Activated CD4-positive, alpha-beta T cell treated with anti-CD3 and anti-CD28 coated beads for 36 hours (primary cell): ENCODE measurements at regions not wholly inside any gene's neighbourhood (a gene's known extent, or its start where the extent isn't known, plus 50 kb on each side); places are given as distances from the start of the nearest gene placed in this dataset.
"Not testable (repeated sequence)": the region's sequence is repeated elsewhere in the genome, so short reads cannot be mapped to it uniquely, and the experiment has no call there.

Experiments used
- ATAC-seq: fragments of 200-7000 bp; cut with Tn5 transposase; one replicate; pipeline ENCODE4 v1.10.0; 2021; ENCODE audit warnings: mild to moderate bottlenecking, moderate library complexity
- CTCF ChIA-PET: fragments of 350-600 bp; sonication (Branson Sonifier 250); formaldehyde crosslinking; loops from one replicate; lab custom pipeline; 2021; ENCODE audit warnings: antibody characterized with exemption; lab: Charles Lee
- POLR2A ChIA-PET: fragments of 350-600 bp; sonication (Branson Sonifier 250); formaldehyde crosslinking; loops from one replicate; lab custom pipeline; 2021; ENCODE audit warnings: antibody characterized with exemption, inconsistent platforms; lab: Charles Lee
- DNase-seq: peaks from one replicate; pipeline ENCODE4 v3.0.0-alpha.2; 2020
- H3K27ac Mint-ChIP-seq: one replicate; pipeline ENCODE4 v1.8.0; 2021; ENCODE audit warnings: mixed read lengths
- H3K27me3 Mint-ChIP-seq: one replicate; pipeline ENCODE4 v1.8.0; 2021; ENCODE audit warnings: mixed read lengths
- H3K36me3 Mint-ChIP-seq: one replicate; pipeline ENCODE4 v1.8.0; 2021; ENCODE audit warnings: low read depth, mixed read lengths
- H3K4me1 Mint-ChIP-seq: one replicate; pipeline ENCODE4 v1.8.0; 2021; ENCODE audit warnings: mixed read lengths
- H3K4me3 Mint-ChIP-seq: one replicate; pipeline ENCODE4 v1.8.0; 2021; ENCODE audit warnings: mild to moderate bottlenecking, moderate library complexity, mixed read lengths
- H3K9me3 Mint-ChIP-seq: one replicate; pipeline ENCODE4 v1.8.0; 2021; ENCODE audit warnings: low read depth, mixed read lengths
- intact Hi-C, 2 experiments: fragments of 100-400 bp; cut with DNase I in 1 of 2; cut with micrococcal nuclease in 1 of 2; formaldehyde crosslinking; loops; one replicate each; pipeline versions ENCODE4 v1.14.2 to v1.15.1; 2022 to 2024; cut with DNase I, micrococcal nuclease

DNA sequence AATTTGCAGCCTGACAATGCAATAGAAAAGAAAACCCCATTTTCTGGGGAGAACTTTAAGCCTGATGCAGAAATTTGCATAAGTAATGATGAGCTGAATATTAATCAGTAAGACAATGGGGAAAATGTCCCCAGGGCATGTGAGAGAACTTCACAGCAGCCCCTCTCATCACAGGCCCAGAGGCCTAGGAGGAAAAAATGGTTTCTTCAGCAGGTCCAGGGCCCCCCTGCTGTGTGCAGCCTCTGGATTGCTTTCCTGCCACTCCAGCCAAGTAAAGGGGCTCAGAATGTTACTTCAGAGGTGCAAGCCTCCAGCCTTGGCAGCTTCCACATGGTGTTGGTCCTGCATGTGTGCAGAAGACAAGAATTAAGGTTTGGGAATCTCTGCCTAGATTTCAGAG lies 900.3 kb upstream of the ROBO1 start:
- no peak for DNase-seq
- Mint-ChIP-seq H3K9me3 (peaks cover 9% of the 10 kb centered on the region), H3K27ac (no peak overlapping the region), H3K36me3 (no peaks in the 10 kb centered on the region), H3K4me3 (no peak overlapping the region), H3K4me1 (no peaks in the 10 kb centered on the region), H3K27me3 (no peaks in the 10 kb centered on the region)
- ChIA-PET POLR2A (no interaction called here), CTCF (no interaction called here)
- no peak for ATAC-seq
- intact Hi-C loops: no loop called here

DNA sequence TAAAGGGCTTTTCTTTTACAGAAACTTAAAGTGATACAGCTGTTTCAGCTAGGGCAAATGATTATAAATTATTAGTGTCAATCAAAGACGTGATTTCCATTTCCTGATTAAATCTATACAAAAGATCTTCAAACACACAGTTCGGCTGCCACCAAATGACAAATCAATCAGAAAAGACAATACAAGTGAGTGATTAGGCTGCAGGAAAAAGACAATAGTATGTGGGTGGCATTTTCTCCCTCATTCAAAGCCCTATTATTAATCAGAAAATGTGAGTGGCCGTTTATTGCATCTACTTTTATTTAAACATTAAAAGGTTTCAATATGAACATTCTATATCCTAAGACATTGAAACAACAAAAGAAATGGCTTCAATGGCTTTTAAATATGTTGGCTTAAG lies 895.6 kb upstream of the ROBO1 start:
- intact Hi-C loops: no loop called here
- ATAC-seq (no peak), DNase-seq (no peak)
- H3K9me3 Mint-ChIP-seq: peaks cover 10% of the 10 kb centered on the region
- no peaks in the 10 kb centered on the region for H3K4me1 Mint-ChIP-seq
- CTCF ChIA-PET: no interaction called here
- H3K27me3 Mint-ChIP-seq: no peaks in the 10 kb centered on the region
- POLR2A ChIA-PET: no interaction called here
- H3K27ac Mint-ChIP-seq: no peak overlapping the region
- no peaks in the 10 kb centered on the region for H3K36me3 Mint-ChIP-seq
- no peak overlapping the region for H3K4me3 Mint-ChIP-seq

DNA sequence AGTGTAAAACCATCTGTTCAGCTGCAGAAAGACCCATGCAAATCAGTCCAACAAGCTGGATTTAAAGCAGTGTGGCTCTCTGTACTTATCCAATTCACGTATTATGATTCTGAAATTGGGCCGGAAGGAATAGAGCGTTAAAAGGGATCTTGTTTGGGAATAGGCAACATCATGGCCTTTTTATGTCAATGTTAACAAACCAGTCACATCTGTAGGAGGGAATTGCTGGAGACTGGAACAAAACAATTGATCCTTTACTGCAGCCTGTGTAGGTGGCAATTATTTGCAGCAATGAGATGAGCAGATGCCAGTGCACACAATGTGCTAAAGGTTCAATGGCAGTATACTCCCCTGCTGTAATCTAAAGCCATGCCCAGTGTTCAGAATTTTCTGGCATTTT lies 887.4 kb upstream of the ROBO1 start:
- ATAC-seq (no peak), DNase-seq (no peak)
- H3K4me3 Mint-ChIP-seq: no peak overlapping the region
- POLR2A ChIA-PET: no interaction called here
- intact Hi-C loops: no loop called here
- H3K4me1 Mint-ChIP-seq: no peaks in the 10 kb centered on the region
- CTCF ChIA-PET: no interaction called here
- H3K36me3 Mint-ChIP-seq: no peaks in the 10 kb centered on the region
- peaks cover 19% of the 10 kb centered on the region for H3K9me3 Mint-ChIP-seq
- no peak overlapping the region for H3K27ac Mint-ChIP-seq
- no peaks in the 10 kb centered on the region for H3K27me3 Mint-ChIP-seq

DNA sequence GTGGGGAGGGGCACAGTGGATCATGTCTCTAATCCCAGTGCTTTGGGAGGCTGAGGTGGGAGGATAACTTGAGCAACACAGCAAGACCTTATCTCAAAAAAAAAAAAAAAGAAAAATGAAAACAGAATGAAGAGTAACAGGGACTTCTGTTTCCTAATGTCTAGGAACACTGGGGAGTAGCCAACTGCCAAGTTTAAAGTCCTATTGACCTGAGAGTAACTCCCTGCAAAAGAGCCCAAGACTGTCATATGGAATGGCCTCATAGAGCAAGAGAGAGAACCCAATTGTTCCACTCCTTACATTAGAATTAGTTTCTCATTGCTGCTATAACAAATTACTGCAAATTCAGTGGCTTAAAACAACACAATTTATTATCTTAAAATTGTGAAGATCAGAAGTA lies 881.4 kb upstream of the ROBO1 start:
- peaks cover 9% of the 10 kb centered on the region for H3K9me3 Mint-ChIP-seq
- CTCF ChIA-PET: no interaction called here
- H3K4me3 Mint-ChIP-seq: no peak overlapping the region
- ATAC-seq (no peak), DNase-seq (no peak)
- H3K27ac Mint-ChIP-seq: no peak overlapping the region
- H3K36me3 Mint-ChIP-seq: no peaks in the 10 kb centered on the region
- no peaks in the 10 kb centered on the region for H3K27me3 Mint-ChIP-seq
- no peaks in the 10 kb centered on the region for H3K4me1 Mint-ChIP-seq
- intact Hi-C loops: no loop called here
- POLR2A ChIA-PET: no interaction called here

DNA sequence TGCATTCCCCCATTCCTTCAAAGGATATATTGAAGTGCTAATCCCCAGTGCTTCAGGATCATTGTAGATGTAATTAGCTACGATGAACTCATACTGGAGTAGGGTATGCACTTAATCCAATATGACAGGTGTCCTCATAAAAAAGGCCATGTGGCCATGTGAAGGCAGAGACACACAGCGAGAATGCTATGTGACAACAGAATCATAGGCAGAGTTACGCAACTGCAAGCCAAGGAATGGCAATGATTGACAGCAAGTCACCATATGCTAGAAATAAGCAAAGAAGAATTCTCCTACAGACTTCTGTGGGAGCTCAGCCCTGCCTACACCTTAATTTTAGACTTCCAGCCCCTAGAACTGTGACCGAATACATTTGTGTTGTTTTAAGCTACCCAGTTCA lies 875.6 kb upstream of the ROBO1 start:
- no peaks in the 10 kb centered on the region for H3K27me3 Mint-ChIP-seq
- POLR2A ChIA-PET: no interaction called here
- ATAC-seq (no peak), DNase-seq (no peak)
- H3K4me1 Mint-ChIP-seq: no peaks in the 10 kb centered on the region
- H3K4me3 Mint-ChIP-seq: no peak overlapping the region
- no peaks in the 10 kb centered on the region for H3K36me3 Mint-ChIP-seq
- intact Hi-C loops: no loop called here
- CTCF ChIA-PET: no interaction called here
- H3K9me3 Mint-ChIP-seq: peaks cover 5% of the 10 kb centered on the region
- no peak overlapping the region for H3K27ac Mint-ChIP-seq

DNA sequence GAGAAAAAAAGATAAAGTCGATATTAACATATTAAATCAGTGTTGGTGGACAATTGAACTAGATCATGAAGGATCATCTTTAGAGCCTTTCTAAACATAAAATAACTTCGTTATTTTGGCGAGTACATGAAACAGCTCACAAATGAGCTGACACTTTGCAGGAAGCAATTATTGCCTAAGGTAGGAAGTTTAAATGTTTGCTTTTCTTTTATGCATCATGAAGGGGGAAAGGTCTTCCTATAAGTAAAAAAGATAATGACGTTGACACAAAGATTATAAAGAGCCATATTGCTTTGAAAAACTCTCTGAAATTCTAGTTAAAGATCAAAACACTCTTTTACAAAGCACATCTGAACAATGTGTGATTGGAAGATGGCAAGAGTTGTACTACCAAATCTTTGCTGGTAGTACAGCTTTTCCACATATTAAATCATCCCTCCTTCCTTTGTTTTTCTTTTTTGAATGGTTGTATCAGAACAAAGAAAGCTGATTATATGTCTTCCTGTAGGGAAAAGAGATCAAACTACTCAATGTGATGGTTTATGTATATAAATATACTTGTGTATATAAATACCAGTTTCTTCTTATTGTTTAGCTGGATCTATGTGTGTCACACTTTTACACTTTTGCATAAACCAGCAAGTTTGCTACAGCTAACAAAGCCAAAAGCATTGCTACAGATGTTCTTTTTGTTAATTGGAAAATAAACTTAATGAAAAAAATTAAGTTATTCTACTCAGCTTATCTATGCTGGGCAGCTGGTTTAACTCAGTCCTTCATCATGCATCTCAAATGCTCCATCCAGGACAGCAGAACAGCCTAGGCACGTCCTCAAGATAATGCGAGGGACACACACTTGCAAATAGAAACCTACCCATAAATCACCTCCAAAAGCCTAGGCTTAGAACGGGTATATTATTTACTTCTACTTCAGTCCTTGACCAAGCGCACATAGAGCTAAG lies 850.8 kb upstream of the ROBO1 start:
- POLR2A ChIA-PET: no interaction called here
- Mint-ChIP-seq H3K36me3 (no peaks in the 10 kb centered on the region), H3K4me1 (no peaks in the 10 kb centered on the region)

DNA sequence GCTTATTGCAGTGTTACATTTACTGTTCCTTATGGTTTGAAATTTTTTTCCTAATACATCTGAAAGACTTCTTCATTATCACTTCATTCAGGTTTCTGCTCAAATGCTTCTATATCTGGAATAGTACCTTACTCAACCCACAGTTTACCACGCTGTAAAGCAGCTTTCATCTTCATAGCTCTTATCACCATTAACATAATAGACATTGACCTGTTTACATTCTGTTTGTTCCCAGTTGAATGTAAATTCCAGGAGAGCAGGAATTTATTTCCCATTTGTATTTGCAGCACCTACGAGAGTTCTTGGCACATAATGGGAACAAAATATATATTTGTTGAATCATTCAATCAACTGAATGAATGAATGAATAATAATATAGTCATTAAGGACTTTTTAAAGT lies 844.6 kb upstream of the ROBO1 start:
- Mint-ChIP-seq H3K4me3 (no peak overlapping the region), H3K27me3 (no peaks in the 10 kb centered on the region), H3K36me3 (no peaks in the 10 kb centered on the region), H3K9me3 (peaks cover 12% of the 10 kb centered on the region), H3K27ac (no peak overlapping the region), H3K4me1 (no peaks in the 10 kb centered on the region)
- intact Hi-C loops: no loop called here
- CTCF ChIA-PET: no interaction called here
- ATAC-seq (no peak), DNase-seq (no peak)
- POLR2A ChIA-PET: no interaction called here

More for the DNA sequence above, 850.8 kb upstream of the ROBO1 start:
- peaks cover 8% of the 10 kb centered on the region for H3K9me3 Mint-ChIP-seq
- no peak overlapping the region for H3K4me3 Mint-ChIP-seq
- ATAC-seq: no peak
- no peak for DNase-seq
- H3K27ac Mint-ChIP-seq: no peak overlapping the region
- CTCF ChIA-PET: no interaction called here
- no peaks in the 10 kb centered on the region for H3K27me3 Mint-ChIP-seq
- intact Hi-C loops: no loop called here

DNA sequence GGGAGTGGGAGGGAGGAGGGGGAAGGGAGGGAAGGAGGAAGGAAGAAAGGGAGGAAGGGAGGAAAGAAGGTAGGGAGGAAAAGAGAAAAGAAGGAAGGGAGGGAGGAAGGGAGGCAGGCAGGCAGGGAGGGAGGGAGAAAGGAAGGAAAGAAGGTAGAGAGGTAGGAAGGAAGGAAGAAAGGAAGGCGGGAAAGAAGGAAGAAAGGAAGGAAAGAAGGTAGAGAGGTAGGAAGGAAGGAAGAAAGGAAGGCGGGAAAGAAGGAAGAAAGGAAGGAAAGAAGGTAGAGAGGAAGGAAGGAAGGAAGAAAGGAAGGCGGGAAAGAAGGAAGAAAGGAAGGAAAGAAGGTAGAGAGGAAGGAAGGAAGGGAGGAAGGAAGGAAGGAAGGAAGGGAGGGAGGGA lies 840.3 kb upstream of the ROBO1 start:
- H3K27ac Mint-ChIP-seq, H3K36me3 Mint-ChIP-seq, intact Hi-C loops, ATAC-seq, H3K4me1 Mint-ChIP-seq, H3K9me3 Mint-ChIP-seq, POLR2A ChIA-PET, CTCF ChIA-PET, H3K4me3 Mint-ChIP-seq, DNase-seq, H3K27me3 Mint-ChIP-seq: not testable (repeated sequence)

DNA sequence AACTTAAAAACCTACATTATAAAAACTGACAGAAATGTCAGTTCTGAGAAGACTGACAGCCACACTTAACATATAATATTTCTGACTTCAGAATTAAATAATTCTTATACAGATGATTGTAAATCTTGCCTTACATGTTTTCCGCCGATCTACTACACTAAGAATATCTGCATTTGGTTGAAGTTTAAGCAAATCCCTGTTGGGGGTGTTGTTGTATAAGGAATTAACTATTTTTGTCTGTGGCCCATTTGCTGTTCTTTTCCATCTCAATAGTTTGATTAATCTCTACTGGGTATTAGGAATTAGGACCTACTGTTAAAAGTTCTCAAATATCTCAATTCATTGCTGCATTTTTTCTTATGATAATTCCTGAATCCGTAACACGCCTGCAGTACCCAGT lies 838.3 kb upstream of the ROBO1 start:
- ATAC-seq: no peak
- ChIA-PET POLR2A (no interaction called here), CTCF (no interaction called here)
- Mint-ChIP-seq H3K9me3 (peaks cover 6% of the 10 kb centered on the region), H3K4me1 (no peaks in the 10 kb centered on the region), H3K27ac (no peak overlapping the region), H3K36me3 (no peaks in the 10 kb centered on the region), H3K4me3 (no peak overlapping the region), H3K27me3 (no peaks in the 10 kb centered on the region)
- no peak for DNase-seq
- intact Hi-C loops: no loop called here

DNA sequence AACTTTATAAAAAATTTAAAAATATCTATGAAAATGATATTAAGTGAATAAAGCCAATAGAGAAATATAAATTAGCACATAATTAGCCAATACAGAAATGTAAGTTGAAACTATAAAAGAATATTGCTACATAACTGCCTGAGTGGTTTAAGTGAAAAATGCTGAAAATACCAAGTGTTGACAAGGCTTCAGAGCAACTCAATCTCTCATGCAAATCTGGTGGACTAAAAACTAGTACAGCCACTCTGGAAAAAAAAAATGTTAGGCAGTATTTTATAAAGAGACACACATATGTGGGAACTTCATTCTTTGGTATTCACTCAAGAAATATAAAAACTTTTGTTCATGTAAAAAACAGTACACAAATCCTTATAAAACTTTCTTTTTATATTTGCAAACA lies 833.7 kb upstream of the ROBO1 start:
- H3K27me3 Mint-ChIP-seq: no peaks in the 10 kb centered on the region
- ATAC-seq: no peak
- H3K4me1 Mint-ChIP-seq: no peaks in the 10 kb centered on the region
- peaks cover 17% of the 10 kb centered on the region for H3K9me3 Mint-ChIP-seq
- ChIA-PET CTCF (no interaction called here), POLR2A (no interaction called here)
- no peak for DNase-seq
- H3K4me3 Mint-ChIP-seq: no peak overlapping the region
- no peak overlapping the region for H3K27ac Mint-ChIP-seq
- intact Hi-C loops: no loop called here
- H3K36me3 Mint-ChIP-seq: no peaks in the 10 kb centered on the region

DNA sequence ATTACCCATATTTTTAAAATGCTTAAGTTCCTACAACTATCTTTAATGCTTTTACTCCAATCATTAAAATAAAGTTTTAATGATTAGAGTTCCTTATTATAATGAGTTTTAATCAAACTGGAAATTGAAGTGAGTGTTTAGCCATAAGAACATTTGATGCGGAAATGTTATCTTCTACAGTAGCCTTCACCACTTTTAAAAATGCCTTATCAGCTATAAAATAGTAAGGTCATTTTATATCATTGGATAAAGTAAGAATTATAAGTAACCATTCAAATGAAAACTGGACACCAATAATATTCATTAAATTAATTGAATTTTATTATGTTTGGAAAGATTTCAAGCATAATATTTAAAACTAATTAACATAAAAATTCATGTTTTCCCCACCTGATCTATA lies 825.0 kb upstream of the ROBO1 start:
- H3K27ac Mint-ChIP-seq: no peak overlapping the region
- H3K4me1 Mint-ChIP-seq: no peaks in the 10 kb centered on the region

DNA sequence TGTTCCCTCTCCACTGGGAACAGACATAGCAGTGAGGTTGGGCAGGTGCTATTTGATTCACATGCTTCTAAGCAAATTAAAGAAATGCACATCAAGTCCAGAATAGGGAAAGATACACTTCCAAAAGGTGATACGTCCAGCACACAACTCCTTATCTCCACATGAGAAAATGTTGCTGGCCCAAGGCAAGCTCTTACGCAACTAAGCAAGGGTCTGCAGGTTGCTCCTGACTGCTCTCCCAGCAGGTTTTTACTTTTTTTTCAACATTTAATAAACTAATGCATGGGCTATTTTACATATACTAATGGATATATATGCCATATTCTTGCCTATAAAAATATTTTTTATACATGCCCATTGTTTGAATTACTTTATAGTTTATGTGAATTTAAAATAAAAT lies 818.5 kb upstream of the ROBO1 start:
- ChIA-PET POLR2A (no interaction called here), CTCF (no interaction called here)
- ATAC-seq: no peak
- Mint-ChIP-seq H3K9me3 (no peaks in the 10 kb centered on the region), H3K4me3 (no peak overlapping the region), H3K27me3 (no peaks in the 10 kb centered on the region), H3K36me3 (no peaks in the 10 kb centered on the region), H3K4me1 (no peaks in the 10 kb centered on the region), H3K27ac (no peak overlapping the region)
- no peak for DNase-seq
- intact Hi-C loops: no loop called here

More for the DNA sequence above, 825.0 kb upstream of the ROBO1 start:
- Mint-ChIP-seq H3K9me3 (peaks cover 13% of the 10 kb centered on the region), H3K27me3 (no peaks in the 10 kb centered on the region), H3K4me3 (no peak overlapping the region), H3K36me3 (no peaks in the 10 kb centered on the region)
- CTCF ChIA-PET: no interaction called here
- POLR2A ChIA-PET: no interaction called here
- ATAC-seq (no peak), DNase-seq (no peak)
- intact Hi-C loops: no loop called here
